ENCODE measurements at regions not wholly inside any gene's neighbourhood (a gene's known extent, or its start where the extent isn't known, plus 50 kb on each side); places are given as distances from the start of the nearest gene placed in this dataset.

- ATAC-seq: no peak; the same call in 2 of the 3 replicates
- intact Hi-C loops (cut with micrococcal nuclease; ENCODE audit: unreplicated experiment): no loop called here
- TF ChIP-seq ZNF354B (CRISPR knock-in tag; IDR thresholded peaks at IDR 0.05) (no peak), KAT2B (IDR thresholded peaks at IDR 0.05; ENCODE audit: borderline replicate concordance, low read depth, low read length) (no peak), KDM6A (CRISPR knock-in tag; IDR thresholded peaks at IDR 0.05; ENCODE audit: low read depth) (no peak), ETV6 (CRISPR knock-in tag; conservative IDR thresholded peaks at IDR 0.05) (no peak), NFYB (CRISPR knock-in tag; IDR thresholded peaks at IDR 0.05) (no peak), SOX5 (CRISPR knock-in tag; IDR thresholded peaks at IDR 0.05; ENCODE audit: borderline replicate concordance) (no peak), SMC3 (IDR thresholded peaks at IDR 0.05; ENCODE audit: low read length) (peak; percentile 30; the same call in 1 of the 2 replicates), MEIS1 (CRISPR knock-in tag; IDR thresholded peaks at IDR 0.05; ENCODE audit: borderline replicate concordance) (no peak), CREB3 (CRISPR knock-in tag; IDR thresholded peaks at IDR 0.05) (no peak), SATB2 (CRISPR knock-in tag; IDR thresholded peaks at IDR 0.05) (no peak), STAT6 (CRISPR knock-in tag; IDR thresholded peaks at IDR 0.05; ENCODE audit: borderline replicate concordance) (no peak), ZNF619 (CRISPR knock-in tag; IDR thresholded peaks at IDR 0.05) (no peak), ZNF318 (CRISPR knock-in tag; IDR thresholded peaks at IDR 0.05) (no peak), NCOA2 (CRISPR knock-in tag; IDR thresholded peaks at IDR 0.05) (no peak)
Measured at GRCh38 chr5:135203593-135204036, 169.6 kb upstream of the PITX1 start.

More at GRCh38 chr5:135203593-135204036, 169.6 kb upstream of the PITX1 start:
- no peaks in the 10 kb centered on the region for H3K79me2 ChIP-seq (ENCODE audit: insufficient read depth, low read length)
- H3K36me3 ChIP-seq (replicated peaks in 1 of 2; ENCODE audit: control insufficient read depth in 1 of 2, insufficient read depth in 2 of 2, low read length in 2 of 2): no peaks in the 10 kb centered on the region
- DNase-seq (ENCODE audit: low spot score) (peak; percentile 45), FAIRE-seq (peak; percentile 26)
- H3K27me3 ChIP-seq (ENCODE audit: control insufficient read depth in 1 of 2, insufficient read depth in 2 of 2, low read length in 2 of 2): no peaks in the 10 kb centered on the region
- no peaks in the 10 kb centered on the region for H4K20me1 ChIP-seq (ENCODE audit: insufficient read depth, low read length)
- ChIA-PET CTCF (ENCODE audit: low intra/inter-chr PET ratio, low total read pairs) (interaction anchor here (2.2 to 2.4 kb wide), 3 partner anchors 129 to 286 kb away, joined by 8 to 13 read pairs (median 10); no protein-coding TSS in a partner anchor), POLR2A (no interaction called here)
- in situ Hi-C loops (cut with HindIII; ENCODE audit: extremely low pct_ligation_motif_present, low pct_unique_long_range_greater_than_20kb): no loop called here
- no peak overlapping the region for H2AFZ ChIP-seq (ENCODE audit: low read length)
- H3K27ac ChIP-seq (ENCODE audit: extremely low read length, insufficient read depth, low read length): no peak overlapping the region
- no peak overlapping the region for H3K4me3 ChIP-seq (replicated peaks in 1 of 3; ENCODE audit: insufficient read depth in 1 of 3, low read depth in 2 of 3, low read length in 3 of 3)
- 64% methylated on average over 4 of the region's 4 CpGs for WGBS (ENCODE audit: low lambda C conversion rate)
- H3K4me1 ChIP-seq (ENCODE audit: insufficient read depth, low read length): peaks cover 12% of the 10 kb centered on the region
- no peak overlapping the region for H3K9ac ChIP-seq (ENCODE audit: insufficient read depth, low read depth, low read length)
- BruUV-seq (replicated peaks): no TSS peak
- H3K4me2 ChIP-seq (ENCODE audit: low read depth, low read length): no peak overlapping the region
- peaks cover 15% of the 10 kb centered on the region for H3K9me3 ChIP-seq (ENCODE audit: low read length)

All from HepG2 (cell line).